Activated B cell treated with CpG ODN at 0.5 μM for 24 hours (primary cell): ENCODE measurements at regions not wholly inside any gene's neighbourhood (a gene's known extent, or its start where the extent isn't known, plus 50 kb on each side); places are given as distances from the start of the nearest gene placed in this dataset.

ENCODE experiments used
- ATAC-seq: fragments of 200-7000 bp; cut with Tn5 transposase; one replicate; pipeline ENCODE4 v1.10.0; 2021; ENCODE audit warnings: low read depth, mild to moderate bottlenecking, moderate library complexity
- CTCF ChIA-PET: fragments of 350-600 bp; sonication (Branson Sonifier 250); formaldehyde crosslinking; loops from one replicate; lab custom pipeline; 2021; ENCODE audit warnings: antibody characterized with exemption; lab: Charles Lee
- POLR2A ChIA-PET: fragments of 350-600 bp; sonication (Branson Sonifier 250); formaldehyde crosslinking; loops from one replicate; lab custom pipeline; 2021; ENCODE audit warnings: antibody characterized with exemption; lab: Charles Lee
- DNase-seq: peaks from one replicate; pipeline ENCODE4 v3.0.0; 2022
- H3K27ac Mint-ChIP-seq: one replicate; pipeline ENCODE4 v1.8.0; 2020; ENCODE audit warnings: mixed read lengths
- H3K27me3 Mint-ChIP-seq: one replicate; pipeline ENCODE4 v1.8.0; 2021; ENCODE audit warnings: mixed read lengths
- H3K36me3 Mint-ChIP-seq: one replicate; pipeline ENCODE4 v1.8.0; 2021; ENCODE audit warnings: low read depth, mixed read lengths
- H3K4me1 Mint-ChIP-seq: one replicate; pipeline ENCODE4 v1.8.0; 2021; ENCODE audit warnings: mixed read lengths
- H3K4me3 Mint-ChIP-seq: one replicate; pipeline ENCODE4 v1.8.0; 2020; ENCODE audit warnings: mild to moderate bottlenecking, mixed read lengths
- H3K9me3 Mint-ChIP-seq: one replicate; pipeline ENCODE4 v1.8.0; 2020; ENCODE audit warnings: mixed read lengths
- intact Hi-C: fragments of 100-400 bp; cut with micrococcal nuclease; formaldehyde crosslinking; loops from one replicate; pipeline ENCODE4 v1.15.1; 2024
- TF ChIP-seq, protein P1 (sequence below): fragments of 200-600 bp; IDR thresholded peaks from one replicate; pipeline ENCODE4 v1.8.0; 2022; ENCODE audit warnings: antibody characterized with exemption, mild to moderate bottlenecking

DNA sequence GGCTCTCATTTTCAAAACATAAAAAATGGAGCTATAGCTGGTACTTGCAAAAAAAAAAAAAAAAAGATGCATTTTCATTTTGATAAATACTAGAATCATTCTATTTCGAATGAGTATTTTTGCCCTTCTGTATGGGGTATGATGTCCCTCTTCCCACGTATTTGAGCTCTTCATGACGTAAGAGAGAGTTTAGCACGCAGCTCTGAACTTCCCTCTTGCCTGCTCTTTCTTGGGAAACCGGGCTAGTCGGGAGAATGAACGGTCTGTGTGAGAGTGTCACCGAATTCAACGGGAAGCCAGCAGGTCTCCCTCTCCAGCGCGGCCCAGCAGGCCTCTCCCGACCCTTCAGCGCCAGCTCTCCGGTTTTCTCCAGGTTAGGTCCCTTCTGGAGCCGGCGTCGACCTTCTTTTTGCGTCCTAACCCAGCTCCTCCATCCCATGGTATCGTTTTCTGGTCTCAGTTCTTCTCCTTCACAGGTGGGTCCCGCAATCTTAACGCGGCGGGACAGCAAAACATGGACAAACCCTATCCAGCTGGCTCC lies 159.2 kb upstream of the PITRM1 start:
- intact Hi-C loops: no loop called here
- Mint-ChIP-seq H3K36me3 (no peaks in the 10 kb centered on the region), H3K9me3 (no peaks in the 10 kb centered on the region), H3K4me1 (no peaks in the 10 kb centered on the region), H3K27me3 (peaks cover under 1% of the 10 kb centered on the region), H3K27ac (no peak overlapping the region), H3K4me3 (no peak overlapping the region)
- POLR2A ChIA-PET: interaction anchor here (0.7 kb wide), 2 partner anchors 36 to 659 kb away, joined by 5 to 9 read pairs; no protein-coding TSS in a partner anchor
- ATAC-seq (no peak), DNase-seq (no peak)
- TF ChIP-seq, protein P1, sequence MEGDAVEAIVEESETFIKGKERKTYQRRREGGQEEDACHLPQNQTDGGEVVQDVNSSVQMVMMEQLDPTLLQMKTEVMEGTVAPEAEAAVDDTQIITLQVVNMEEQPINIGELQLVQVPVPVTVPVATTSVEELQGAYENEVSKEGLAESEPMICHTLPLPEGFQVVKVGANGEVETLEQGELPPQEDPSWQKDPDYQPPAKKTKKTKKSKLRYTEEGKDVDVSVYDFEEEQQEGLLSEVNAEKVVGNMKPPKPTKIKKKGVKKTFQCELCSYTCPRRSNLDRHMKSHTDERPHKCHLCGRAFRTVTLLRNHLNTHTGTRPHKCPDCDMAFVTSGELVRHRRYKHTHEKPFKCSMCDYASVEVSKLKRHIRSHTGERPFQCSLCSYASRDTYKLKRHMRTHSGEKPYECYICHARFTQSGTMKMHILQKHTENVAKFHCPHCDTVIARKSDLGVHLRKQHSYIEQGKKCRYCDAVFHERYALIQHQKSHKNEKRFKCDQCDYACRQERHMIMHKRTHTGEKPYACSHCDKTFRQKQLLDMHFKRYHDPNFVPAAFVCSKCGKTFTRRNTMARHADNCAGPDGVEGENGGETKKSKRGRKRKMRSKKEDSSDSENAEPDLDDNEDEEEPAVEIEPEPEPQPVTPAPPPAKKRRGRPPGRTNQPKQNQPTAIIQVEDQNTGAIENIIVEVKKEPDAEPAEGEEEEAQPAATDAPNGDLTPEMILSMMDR: no peak
- CTCF ChIA-PET: no interaction called here

- Mint-ChIP-seq H3K9me3 (no peaks in the 10 kb centered on the region), H3K27ac (no peak overlapping the region), H3K36me3 (no peaks in the 10 kb centered on the region), H3K4me1 (no peaks in the 10 kb centered on the region), H3K4me3 (no peak overlapping the region), H3K27me3 (no peaks in the 10 kb centered on the region)
- ChIA-PET CTCF (no interaction called here), POLR2A (interaction anchor here (0.7 kb wide), 1 partner anchor 37 kb away, joined by 5 read pairs; no protein-coding TSS in a partner anchor)
- no peak for DNase-seq
- TF ChIP-seq, protein P1: no peak
- no peak for ATAC-seq
- intact Hi-C loops: no loop called here
Observed at GRCh38 chr10:3331187-3331586, 158.6 kb upstream of the PITRM1 start.

GRCh38 chr10:3330663-3331062 lies 158.1 kb upstream of the PITRM1 start:
- DNase-seq (no peak), ATAC-seq (no peak)
- Mint-ChIP-seq H3K9me3 (no peaks in the 10 kb centered on the region), H3K4me3 (no peak overlapping the region), H3K36me3 (no peaks in the 10 kb centered on the region), H3K27me3 (no peaks in the 10 kb centered on the region), H3K27ac (no peak overlapping the region), H3K4me1 (no peaks in the 10 kb centered on the region)
- CTCF ChIA-PET: no interaction called here
- POLR2A ChIA-PET: no interaction called here
- TF ChIP-seq, protein P1: no peak
- intact Hi-C loops: no loop called here

- H3K9me3 Mint-ChIP-seq: no peaks in the 10 kb centered on the region
- H3K4me3 Mint-ChIP-seq: no peak overlapping the region
- no peaks in the 10 kb centered on the region for H3K36me3 Mint-ChIP-seq
- ChIA-PET POLR2A (interaction anchor here (0.6 kb wide), 1 partner anchor 158 kb away, joined by 3 read pairs; no protein-coding TSS in a partner anchor), CTCF (no interaction called here)
- ATAC-seq (no peak), DNase-seq (no peak)
- H3K27ac Mint-ChIP-seq: no peak overlapping the region
- H3K4me1 Mint-ChIP-seq: no peaks in the 10 kb centered on the region
- TF ChIP-seq, protein P1: no peak
- H3K27me3 Mint-ChIP-seq: no peaks in the 10 kb centered on the region
- intact Hi-C loops: no loop called here
Observed at GRCh38 chr10:3325954-3326750, 153.6 kb upstream of the PITRM1 start.

- ChIA-PET POLR2A (no interaction called here), CTCF (no interaction called here)
- DNase-seq: no peak
- Mint-ChIP-seq H3K36me3 (no peaks in the 10 kb centered on the region), H3K4me1 (no peaks in the 10 kb centered on the region), H3K27me3 (no peaks in the 10 kb centered on the region), H3K9me3 (no peaks in the 10 kb centered on the region), H3K27ac (no peak overlapping the region), H3K4me3 (no peak overlapping the region)
- ATAC-seq: no peak
- TF ChIP-seq, protein P1: no peak
- intact Hi-C loops: no loop called here
Observed at GRCh38 chr10:3324612-3325038, 152.0 kb upstream of the PITRM1 start.
